HepG2 (cell line): ENCODE measurements at regions not wholly inside any gene's neighbourhood (a gene's known extent, or its start where the extent isn't known, plus 50 kb on each side); places are given as distances from the start of the nearest gene placed in this dataset.

Source experiments
- ATAC-seq: fragments of 200-7000 bp; cut with Tn5 transposase; 3 replicates; pipeline ENCODE4 v1.9.1; 2020; ENCODE audit warnings: mild to moderate bottlenecking, moderate library complexity
- BruUV-seq: library from RNA; stranded (reverse); fragments of 400-500 nt; replicated peaks from 2 replicates; lab custom pipeline; 2021; lab: Mats Ljungman, UMichigan
- CTCF ChIA-PET: fragments of 300-600 bp; formaldehyde crosslinking; extraction: SDS; loops from one replicate; lab custom pipeline; 2021; ENCODE audit warnings: low total read pairs, inconsistent platforms, low intra/inter-chr PET ratio; lab: Yijun Ruan, JAX
- POLR2A ChIA-PET: fragments of 350-600 bp; sonication (Branson Sonifier 250); formaldehyde crosslinking; loops from one replicate; lab custom pipeline; 2020; ENCODE audit warnings: antibody characterized with exemption, inconsistent platforms; lab: Yijun Ruan, JAX
- DNase-seq: peaks from one replicate; pipeline ENCODE4 v3.0.0-alpha.2; 2015; ENCODE audit warnings: low spot score
- FAIRE-seq: peaks from 3 replicates; lab custom pipeline; 2011; peaks lifted over from hg19 to GRCh38; lab: Jason Lieb, UNC
- H2AFZ ChIP-seq: one replicate; pipeline ENCODE4 v1.6.1; 2011; ENCODE audit warnings: low read length, inconsistent platforms
- H3K27ac ChIP-seq: fragments of 300-600 bp; 3 replicates; pipeline ENCODE4 v1.8.0; 2011; ENCODE audit warnings: mixed run types, mild to moderate bottlenecking, mixed read lengths, low read length, inconsistent platforms; ENCODE audit not compliant: insufficient read depth; ENCODE audit errors: extremely low read length
- H3K27me3 ChIP-seq, 2 experiments: fragments of 200-600 bp in 1 of 2; 2 replicates in 1 of 2; 3 replicates in 1 of 2; pipeline versions ENCODE4 v1.6.0 to v1.8.0; 2011; ENCODE audit warnings: low read length in 2 of 2, mild to moderate bottlenecking in 2 of 2, moderate library complexity in 2 of 2, inconsistent platforms in 1 of 2; ENCODE audit not compliant: insufficient read depth in 2 of 2, control insufficient read depth in 1 of 2
- H3K36me3 ChIP-seq, 2 experiments: fragments of 200-600 bp in 1 of 2; replicated peaks in 1 of 2; 2 replicates in 1 of 2; 3 replicates in 1 of 2; pipeline versions ENCODE4 v1.5.1 to v1.8.0; 2011; ENCODE audit warnings: low read length in 2 of 2, inconsistent platforms in 1 of 2; ENCODE audit not compliant: insufficient read depth in 2 of 2, control insufficient read depth in 1 of 2
- H3K4me1 ChIP-seq: 2 replicates; pipeline ENCODE4 v1.5.1; 2012; ENCODE audit warnings: low read length, inconsistent platforms; ENCODE audit not compliant: insufficient read depth
- H3K4me2 ChIP-seq: 2 replicates; pipeline ENCODE4 v1.6.0; 2011; ENCODE audit warnings: low read depth, low read length, inconsistent platforms
- H3K4me3 ChIP-seq, 3 experiments: fragments of 200-600 bp in 1 of 3; sonication (generic), shearing (Covaris generic) in 1 of 3; replicated peaks in 1 of 3; 2 replicates each; pipeline ENCODE4 v1.5.1; 2011 to 2016; ENCODE audit warnings: low read length in 3 of 3, inconsistent platforms in 2 of 3, low read depth in 2 of 3, mild to moderate bottlenecking in 2 of 3, control low read depth in 1 of 3, mixed read lengths in 1 of 3; ENCODE audit not compliant: insufficient read depth in 1 of 3
- H3K79me2 ChIP-seq: one replicate; pipeline ENCODE4 v1.6.1; 2011; ENCODE audit warnings: low read length, inconsistent platforms; ENCODE audit not compliant: insufficient read depth
- H3K9ac ChIP-seq: 2 replicates; pipeline ENCODE4 v1.6.0; 2011; ENCODE audit warnings: mild to moderate bottlenecking, low read depth, low read length, inconsistent platforms; ENCODE audit not compliant: insufficient read depth
- H3K9me3 ChIP-seq: 2 replicates; pipeline ENCODE4 v1.5.1; 2012; ENCODE audit warnings: mild to moderate bottlenecking, low read length
- H4K20me1 ChIP-seq: 2 replicates; pipeline ENCODE4 v1.6.0; 2011; ENCODE audit warnings: inconsistent platforms, mild to moderate bottlenecking, low read length, moderate library complexity; ENCODE audit not compliant: insufficient read depth
- ELF4 ChIP-seq: sonication (generic); formaldehyde crosslinking; IDR thresholded peaks from 2 replicates; pipeline ENCODE4 v1.5.0; 2020; ENCODE audit warnings: missing genetic modification reagents, mild to moderate bottlenecking, moderate library complexity, borderline replicate concordance
- FOSL2 ChIP-seq: sonication (generic); formaldehyde crosslinking; IDR thresholded peaks from 2 replicates; pipeline ENCODE4 v1.4.0; 2020; ENCODE audit warnings: missing genetic modification reagents
- MTF2 ChIP-seq: sonication (generic); formaldehyde crosslinking; IDR thresholded peaks from 2 replicates; pipeline ENCODE4 v1.5.0; 2020; ENCODE audit warnings: missing genetic modification reagents, borderline replicate concordance
- TEAD2 ChIP-seq: sonication (generic); formaldehyde crosslinking; IDR thresholded peaks from 2 replicates; pipeline ENCODE4 v1.9.0; 2021; ENCODE audit warnings: missing genetic modification reagents
- ZNF709 ChIP-seq: sonication (generic); formaldehyde crosslinking; IDR thresholded peaks from 2 replicates; pipeline ENCODE4 v1.5.0; 2020; ENCODE audit warnings: mild to moderate bottlenecking, missing genetic modification reagents
- WGBS: methylation state at CpG from one replicate; pipeline ENCODE4 v1.1.6; 2017; ENCODE audit warnings: low lambda C conversion rate; 5-methylcytosine and 5-hydroxymethylcytosine counted together
- in situ Hi-C: cut with HindIII; loops from 2 replicates; pipeline ENCODE4 v1.10.0; 2017; ENCODE audit warnings: low pct_unique_long_range_greater_than_20kb; ENCODE audit not compliant: extremely low pct_ligation_motif_present
- intact Hi-C: fragments of 100-400 bp; cut with micrococcal nuclease; formaldehyde crosslinking; loops from one replicate; pipeline ENCODE4 v1.10.0; 2022; ENCODE audit not compliant: unreplicated experiment
- TF ChIP-seq, protein P1 (sequence below): sonication (generic); formaldehyde crosslinking; IDR thresholded peaks from 2 replicates; pipeline ENCODE4 v1.4.0; 2020; ENCODE audit warnings: missing genetic modification reagents
- TF ChIP-seq, protein P2 (sequence below): sonication (generic); formaldehyde crosslinking; IDR thresholded peaks from 2 replicates; pipeline ENCODE4 v1.4.0; 2020; ENCODE audit warnings: low read depth, mild to moderate bottlenecking, missing genetic modification reagents

DNA sequence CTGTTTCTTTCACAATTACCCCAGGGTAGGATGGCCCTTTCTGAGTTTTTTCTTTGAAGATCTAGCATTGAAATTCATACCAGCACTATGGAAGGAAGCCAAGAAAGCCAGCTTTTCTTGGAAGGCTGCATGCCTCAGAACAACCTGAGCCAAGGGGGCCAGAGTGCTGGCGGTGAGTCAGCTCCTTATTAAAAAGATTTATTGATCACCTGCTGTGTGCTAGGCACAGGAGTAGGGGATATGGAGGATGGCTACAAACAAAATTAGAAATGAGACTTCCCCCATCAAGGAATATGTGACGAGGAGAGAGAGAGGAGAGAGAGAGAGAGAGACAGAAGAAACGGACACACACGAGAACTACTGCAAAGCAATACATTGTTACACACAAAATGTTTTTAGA, 184.6 kb upstream of the PUM3 start (continued):
- TF ChIP-seq, protein P1, sequence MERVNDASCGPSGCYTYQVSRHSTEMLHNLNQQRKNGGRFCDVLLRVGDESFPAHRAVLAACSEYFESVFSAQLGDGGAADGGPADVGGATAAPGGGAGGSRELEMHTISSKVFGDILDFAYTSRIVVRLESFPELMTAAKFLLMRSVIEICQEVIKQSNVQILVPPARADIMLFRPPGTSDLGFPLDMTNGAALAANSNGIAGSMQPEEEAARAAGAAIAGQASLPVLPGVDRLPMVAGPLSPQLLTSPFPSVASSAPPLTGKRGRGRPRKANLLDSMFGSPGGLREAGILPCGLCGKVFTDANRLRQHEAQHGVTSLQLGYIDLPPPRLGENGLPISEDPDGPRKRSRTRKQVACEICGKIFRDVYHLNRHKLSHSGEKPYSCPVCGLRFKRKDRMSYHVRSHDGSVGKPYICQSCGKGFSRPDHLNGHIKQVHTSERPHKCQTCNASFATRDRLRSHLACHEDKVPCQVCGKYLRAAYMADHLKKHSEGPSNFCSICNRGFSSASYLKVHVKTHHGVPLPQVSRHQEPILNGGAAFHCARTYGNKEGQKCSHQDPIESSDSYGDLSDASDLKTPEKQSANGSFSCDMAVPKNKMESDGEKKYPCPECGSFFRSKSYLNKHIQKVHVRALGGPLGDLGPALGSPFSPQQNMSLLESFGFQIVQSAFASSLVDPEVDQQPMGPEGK (CRISPR knock-in tag), result no peak
- no peak for TF ChIP-seq TEAD2 (CRISPR knock-in tag)
- no peak for TF ChIP-seq FOSL2 (CRISPR knock-in tag)
- no peak for TF ChIP-seq ELF4 (CRISPR knock-in tag)
- TF ChIP-seq ZNF709 (CRISPR knock-in tag), result no peak

DNA sequence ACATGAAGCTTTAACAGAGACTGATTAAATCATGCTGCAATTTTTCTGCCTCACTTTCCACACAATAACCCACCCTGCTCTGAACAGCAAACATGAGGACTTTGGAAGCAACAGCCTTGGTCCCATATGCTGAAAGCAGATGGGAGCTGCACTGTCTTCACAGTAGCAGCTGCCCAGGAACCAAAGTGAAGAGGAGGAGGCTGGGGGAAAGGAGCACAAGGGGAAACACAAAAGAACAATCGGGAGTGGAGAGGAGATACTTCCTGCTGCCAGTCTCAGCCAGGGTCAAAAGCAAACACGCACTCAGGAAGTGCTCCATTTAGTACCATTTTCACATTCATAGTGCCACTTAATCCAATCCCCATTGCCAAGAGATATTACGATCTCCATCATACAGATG, 183.3 kb upstream of the PUM3 start:
- no peak overlapping the region for H3K4me2 ChIP-seq
- H3K36me3 ChIP-seq, result no peaks in the 10 kb centered on the region
- DNase-seq, result no peak
- TF ChIP-seq MTF2 (CRISPR knock-in tag), result no peak
- TF ChIP-seq, protein P2, sequence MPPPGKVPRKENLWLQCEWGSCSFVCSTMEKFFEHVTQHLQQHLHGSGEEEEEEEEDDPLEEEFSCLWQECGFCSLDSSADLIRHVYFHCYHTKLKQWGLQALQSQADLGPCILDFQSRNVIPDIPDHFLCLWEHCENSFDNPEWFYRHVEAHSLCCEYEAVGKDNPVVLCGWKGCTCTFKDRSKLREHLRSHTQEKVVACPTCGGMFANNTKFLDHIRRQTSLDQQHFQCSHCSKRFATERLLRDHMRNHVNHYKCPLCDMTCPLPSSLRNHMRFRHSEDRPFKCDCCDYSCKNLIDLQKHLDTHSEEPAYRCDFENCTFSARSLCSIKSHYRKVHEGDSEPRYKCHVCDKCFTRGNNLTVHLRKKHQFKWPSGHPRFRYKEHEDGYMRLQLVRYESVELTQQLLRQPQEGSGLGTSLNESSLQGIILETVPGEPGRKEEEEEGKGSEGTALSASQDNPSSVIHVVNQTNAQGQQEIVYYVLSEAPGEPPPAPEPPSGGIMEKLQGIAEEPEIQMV (CRISPR knock-in tag), result no peak
- in situ Hi-C loops (no loop called here), intact Hi-C loops (no loop called here)
- no peak for FAIRE-seq
- H3K4me1 ChIP-seq, result no peaks in the 10 kb centered on the region
- WGBS, result 24% methylated on average over 3 of the region's 3 CpGs
- no TSS peak for BruUV-seq
- POLR2A ChIA-PET, result no interaction called here
- no peak overlapping the region for H3K9ac ChIP-seq
- H3K27me3 ChIP-seq, result no peaks in the 10 kb centered on the region
- H3K79me2 ChIP-seq, result no peaks in the 10 kb centered on the region
- H3K4me3 ChIP-seq, result no peak overlapping the region
- H2AFZ ChIP-seq, result no peak overlapping the region
- CTCF ChIA-PET, result no interaction called here
- H3K27ac ChIP-seq, result no peak overlapping the region
- no peak for ATAC-seq
- H3K9me3 ChIP-seq, result no peaks in the 10 kb centered on the region
- H4K20me1 ChIP-seq, result no peaks in the 10 kb centered on the region
